NCI-H2196 (cell line): ENCODE measurements at regions not wholly inside any gene's neighbourhood (a gene's known extent, or its start where the extent isn't known, plus 50 kb on each side); places are given as distances from the start of the nearest gene placed in this dataset.

Source experiments
- DNase-seq: peaks from one replicate; lab custom pipeline; 2025; ENCODE audit not compliant: unreplicated experiment; lab: John Stamatoyannopoulos, UW

DNA sequence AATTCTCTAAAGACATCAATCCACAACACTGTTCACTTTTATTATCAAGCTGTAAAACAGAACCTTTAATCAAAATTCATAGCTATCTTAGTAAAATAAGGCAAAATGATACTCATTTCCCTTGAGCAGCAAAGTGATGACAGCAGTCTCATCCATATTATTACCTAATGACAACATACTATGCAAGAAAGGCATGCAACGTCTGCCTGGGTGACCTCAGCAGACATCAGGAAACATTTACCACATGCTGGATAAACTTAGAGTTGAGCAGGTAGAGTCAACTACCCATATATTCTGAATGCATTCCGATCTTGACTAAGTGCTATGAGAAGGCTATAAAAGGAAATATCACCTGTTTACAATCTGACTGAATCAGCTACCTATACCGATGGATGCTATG is 145.1 kb downstream of the SIPA1L2 start:
- DNase-seq: no peak

DNA sequence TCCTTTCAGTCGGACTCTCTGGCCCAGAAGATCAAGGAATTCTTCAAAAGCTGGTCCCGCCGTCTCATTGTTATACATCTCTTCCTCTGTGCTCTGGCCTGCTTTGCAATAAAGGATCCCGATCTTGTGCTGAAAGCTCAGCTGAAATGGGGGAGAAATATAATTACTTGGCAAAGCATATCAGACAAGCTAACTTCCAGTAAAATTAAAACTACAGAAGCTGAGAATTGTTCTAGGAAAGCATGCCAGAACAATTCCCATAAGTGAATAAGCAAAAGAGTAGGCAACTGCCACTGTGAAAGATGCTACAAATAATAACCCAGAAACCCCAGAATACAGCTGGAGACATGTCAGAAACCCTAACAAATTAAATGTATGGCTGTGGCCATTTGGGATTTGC is 146.1 kb downstream of the SIPA1L2 start:
- no peak for DNase-seq

DNA sequence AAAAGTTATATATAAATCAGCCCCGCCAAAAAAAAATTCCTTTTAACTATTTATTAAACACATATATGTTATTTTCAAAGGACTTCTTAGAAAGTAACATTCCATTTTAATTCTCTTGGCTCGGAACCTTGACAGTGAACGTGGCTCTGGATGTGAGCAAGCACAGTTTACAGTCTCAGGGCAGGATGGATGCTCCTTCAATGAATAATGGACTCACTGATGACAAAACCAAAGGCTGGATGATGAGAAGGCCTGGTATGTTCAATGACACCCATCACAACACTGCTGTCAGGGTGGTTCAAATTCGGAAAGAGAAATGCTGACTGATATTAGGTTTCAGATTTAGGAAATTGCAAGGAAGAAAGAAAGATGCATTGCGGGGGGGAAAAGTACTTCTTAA is 148.8 kb downstream of the SIPA1L2 start:
- DNase-seq: no peak

DNA sequence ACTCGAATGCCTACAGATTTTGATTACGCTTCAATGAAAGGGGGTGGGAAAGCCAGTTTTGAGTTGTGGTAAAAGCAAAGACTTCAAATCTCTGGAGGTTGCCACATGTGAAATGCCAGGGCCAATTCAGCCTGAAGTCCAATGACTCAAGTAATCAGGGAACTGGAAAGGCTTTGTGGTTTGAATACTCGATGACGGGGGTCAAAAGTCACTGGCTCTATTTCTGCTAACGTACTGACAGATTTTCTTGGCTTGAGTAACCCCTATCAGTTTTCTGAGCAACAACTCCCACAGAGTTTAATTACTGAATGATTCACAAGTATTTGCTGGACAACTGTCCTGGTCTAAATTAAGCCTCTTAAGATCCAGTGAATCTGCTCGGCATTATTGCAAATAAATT is 152.2 kb downstream of the SIPA1L2 start:
- peak; percentile 8 for DNase-seq

DNA sequence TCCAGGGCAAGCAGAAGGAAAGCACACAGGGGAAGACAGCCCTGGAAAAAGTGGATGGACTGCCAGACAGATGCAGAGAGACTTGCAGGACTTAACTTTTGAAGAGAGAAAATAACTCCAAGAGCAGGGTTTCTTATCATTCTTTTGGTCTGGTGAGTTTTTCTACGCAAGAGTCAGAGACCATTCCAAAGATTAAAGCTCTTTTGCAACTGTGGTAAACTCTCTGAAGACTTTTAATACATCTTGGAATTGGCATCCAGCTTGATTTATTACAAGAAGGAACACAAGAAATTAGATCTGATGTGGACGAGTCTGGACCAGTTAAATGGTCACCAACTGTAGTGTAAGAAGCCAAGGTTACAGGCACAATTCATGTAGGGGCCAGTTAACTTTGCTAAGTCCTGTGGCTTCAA is 153.4 kb downstream of the SIPA1L2 start:
- DNase-seq: no peak

DNA sequence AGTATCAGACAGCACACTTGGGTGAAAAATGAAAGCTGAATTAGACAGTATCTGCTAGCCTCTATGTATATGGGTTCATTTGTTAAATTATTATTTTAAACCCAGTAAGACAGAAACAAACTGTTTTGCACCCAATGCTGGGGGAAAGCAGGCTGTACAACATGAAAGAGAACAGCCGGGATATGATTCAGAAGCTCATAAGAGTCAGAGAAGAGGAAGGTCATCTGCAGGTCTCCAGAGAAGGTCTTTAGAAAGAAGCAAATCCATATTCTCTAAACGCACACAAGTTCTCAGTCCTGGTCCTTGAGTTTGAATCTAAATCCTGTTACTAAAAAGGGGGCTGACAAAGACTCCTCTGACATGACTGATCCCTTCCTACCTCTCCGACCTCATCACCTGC is 155.1 kb downstream of the SIPA1L2 start:
- DNase-seq: no peak

DNA sequence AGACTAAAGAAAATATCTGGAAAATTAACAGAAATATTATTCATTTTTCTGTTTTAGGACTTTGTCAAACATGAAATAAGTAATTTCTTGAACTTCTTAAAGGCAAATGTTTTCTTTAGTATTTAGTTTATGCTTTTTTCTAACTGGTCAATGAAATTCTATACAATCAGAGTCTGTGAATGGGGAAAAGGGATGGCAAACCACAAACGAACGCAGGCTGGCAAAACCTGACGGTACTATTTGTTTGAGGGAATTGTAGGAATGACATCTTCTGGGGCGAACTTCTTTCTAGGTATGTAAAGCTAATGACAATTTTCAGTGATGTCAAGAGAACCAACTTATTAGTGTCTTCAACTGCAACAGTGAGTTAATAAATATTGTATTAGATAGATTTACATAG is 156.0 kb downstream of the SIPA1L2 start:
- DNase-seq: no peak

DNA sequence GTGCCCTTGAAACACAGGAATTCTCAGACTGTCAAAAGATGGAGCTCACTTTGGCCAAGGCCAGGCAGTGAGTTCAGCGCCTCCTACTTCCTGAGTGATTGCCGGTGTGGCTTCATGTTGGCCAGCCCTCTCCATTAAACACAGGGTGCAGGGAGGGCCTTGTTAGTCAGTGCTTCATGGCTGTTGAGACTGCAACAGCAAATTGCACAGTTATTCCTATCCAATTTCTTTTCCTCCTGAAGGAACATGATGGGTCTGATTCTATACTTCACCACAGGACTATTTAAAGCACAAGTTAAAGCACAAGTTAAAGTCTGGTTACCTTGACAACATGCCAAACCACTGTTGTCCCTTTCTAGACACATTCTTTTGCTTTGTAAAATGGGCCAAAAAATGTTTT is 156.6 kb downstream of the SIPA1L2 start:
- DNase-seq: no peak

DNA sequence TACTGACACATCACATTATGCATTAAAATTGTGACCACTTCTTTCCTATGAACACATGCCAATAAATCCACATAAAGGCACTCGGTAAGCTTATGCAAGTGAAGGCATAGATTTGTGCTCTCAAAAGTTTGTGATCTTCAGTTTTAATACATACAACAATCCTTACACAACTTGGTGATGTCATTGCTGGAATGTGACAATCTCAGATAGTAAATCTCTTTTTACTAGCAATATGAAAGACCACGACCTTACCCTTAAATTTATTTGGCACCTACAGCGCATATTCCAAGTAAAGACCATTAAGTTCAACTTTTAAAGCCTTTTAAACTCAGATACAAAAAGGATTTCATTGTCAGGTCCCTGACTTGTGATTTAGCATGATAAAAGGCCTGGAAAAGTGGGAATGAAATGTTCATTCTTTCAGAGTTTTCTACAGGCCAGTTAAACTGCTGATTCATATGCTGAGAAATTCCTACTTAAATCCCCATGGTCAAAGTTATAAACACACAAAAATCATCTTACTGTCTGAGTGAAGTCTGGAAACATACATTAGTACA is 157.4 kb downstream of the SIPA1L2 start:
- DNase-seq: no peak

DNA sequence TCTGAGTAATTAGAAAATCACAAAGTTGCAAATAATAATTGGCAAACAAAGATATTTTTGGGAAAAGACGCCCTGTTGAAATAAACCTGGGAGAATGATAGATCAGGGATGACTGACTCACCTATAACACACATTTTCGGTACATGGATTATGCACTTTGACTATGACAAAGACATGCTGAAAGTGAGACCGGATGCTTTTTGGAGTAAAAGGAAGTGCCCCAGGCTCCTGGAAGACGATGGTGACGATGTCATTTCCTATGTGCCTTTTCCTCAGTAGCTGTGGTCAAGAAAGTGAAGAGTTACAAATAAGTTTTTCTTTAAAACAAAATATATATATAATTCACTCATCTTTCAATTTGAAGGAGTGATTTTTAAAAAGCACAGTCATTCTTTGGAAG is 158.7 kb downstream of the SIPA1L2 start:
- no peak for DNase-seq

DNA sequence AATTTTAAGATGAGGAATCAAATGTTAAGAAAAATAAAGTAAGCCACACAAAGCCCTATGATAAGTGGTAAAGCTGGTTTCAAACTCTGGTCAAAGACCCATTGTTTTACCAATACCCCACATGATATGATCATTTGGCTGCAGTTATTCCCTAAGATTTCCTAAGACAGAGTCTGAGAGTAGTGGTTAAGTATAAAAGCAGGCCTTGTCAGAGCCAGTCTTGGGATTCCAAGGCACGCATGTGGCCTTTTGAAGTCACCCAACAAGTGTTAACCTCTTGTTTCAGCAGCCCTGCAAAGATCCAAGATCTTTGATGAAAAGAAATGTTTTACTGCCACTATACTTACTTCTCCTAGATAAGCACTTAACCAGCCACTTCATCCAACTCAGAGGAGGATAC is 159.2 kb downstream of the SIPA1L2 start:
- DNase-seq: no peak

DNA sequence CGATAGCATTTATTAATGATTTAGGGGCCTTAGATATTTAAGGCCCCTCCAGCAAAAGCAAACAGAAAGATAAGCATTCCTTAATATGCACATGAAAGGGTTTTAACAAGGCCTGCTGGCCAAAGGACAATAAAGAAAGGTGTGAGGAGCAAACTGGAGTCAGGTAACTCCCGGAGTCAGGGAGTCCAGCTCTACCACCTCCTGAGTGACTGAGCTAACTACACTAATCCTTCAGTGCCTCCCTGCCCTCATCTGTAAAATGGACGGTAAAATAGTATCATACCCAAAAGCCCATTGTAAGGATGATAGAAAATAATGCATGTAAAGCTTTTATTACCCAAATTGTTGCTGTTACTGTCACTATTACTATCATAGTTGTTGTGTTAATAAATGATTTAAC is 161.7 kb downstream of the SIPA1L2 start:
- no peak for DNase-seq

DNA sequence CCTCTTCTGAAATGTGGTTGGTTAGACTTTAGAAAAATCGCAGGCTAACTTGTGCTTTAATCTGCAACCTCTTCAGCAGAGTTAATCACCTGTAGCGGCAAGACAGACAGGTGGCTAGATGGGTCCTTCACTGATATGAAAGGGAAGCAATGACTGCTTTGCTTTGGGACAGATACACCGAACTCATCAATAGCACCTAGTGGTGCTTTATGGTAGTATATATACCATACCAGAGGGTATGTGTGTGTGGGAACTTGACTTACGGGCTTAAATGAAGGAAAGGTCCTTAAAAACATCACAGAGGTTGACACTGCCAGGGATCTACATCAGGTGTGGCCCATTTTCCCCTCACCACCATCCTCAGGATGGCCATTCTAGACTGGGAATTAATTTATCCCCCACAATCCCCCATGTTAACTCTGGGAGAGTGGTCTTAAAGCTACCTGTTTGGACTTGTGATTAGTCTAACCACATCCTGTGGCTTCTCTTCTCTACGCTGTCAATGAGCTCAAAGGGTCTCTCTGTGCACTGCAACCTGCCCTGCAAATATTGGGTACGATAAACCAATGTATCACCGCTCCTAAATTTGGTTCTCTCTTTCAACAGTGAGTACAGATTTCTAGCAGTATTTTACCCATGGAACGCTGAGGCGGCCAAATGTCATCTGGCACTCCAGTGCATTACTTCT is 162.7 kb downstream of the SIPA1L2 start:
- no peak for DNase-seq

DNA sequence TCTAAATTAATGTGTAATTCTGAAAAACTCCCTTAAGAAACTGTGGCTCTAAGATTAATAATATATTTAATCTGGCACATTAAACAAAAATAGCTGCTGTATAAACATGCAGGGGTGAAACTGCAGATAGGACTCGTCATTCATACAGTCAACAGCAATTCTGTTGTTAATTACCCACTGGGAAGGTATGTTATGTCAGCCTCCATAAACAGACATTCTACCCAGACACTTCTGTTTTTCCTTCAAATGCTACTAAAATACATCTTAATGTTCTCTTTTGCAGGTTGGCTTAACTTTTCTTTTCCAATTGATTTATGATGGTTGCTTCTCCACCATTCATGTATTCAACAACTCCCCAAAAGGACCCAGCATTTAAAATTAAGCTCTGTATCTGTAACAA is 165.6 kb downstream of the SIPA1L2 start:
- DNase-seq: no peak

DNA sequence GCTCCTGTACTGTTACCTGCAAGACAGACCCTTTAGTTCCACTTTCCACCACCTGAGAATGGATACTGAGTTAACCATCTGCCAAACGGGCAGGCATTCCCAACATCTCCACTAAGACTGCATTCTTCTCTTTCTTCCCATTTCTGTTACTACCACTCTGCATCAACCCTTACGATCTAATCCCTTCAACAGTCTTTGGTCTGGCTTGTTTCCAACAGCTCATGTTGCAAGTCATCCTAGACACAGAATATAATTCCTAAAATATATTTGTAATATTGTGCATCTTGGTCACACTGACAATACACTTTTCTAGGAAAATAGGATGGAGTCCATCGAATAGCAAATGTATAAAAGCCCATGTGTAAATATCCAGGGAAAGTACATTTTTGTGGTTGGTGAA is 166.7 kb downstream of the SIPA1L2 start:
- DNase-seq: no peak

DNA sequence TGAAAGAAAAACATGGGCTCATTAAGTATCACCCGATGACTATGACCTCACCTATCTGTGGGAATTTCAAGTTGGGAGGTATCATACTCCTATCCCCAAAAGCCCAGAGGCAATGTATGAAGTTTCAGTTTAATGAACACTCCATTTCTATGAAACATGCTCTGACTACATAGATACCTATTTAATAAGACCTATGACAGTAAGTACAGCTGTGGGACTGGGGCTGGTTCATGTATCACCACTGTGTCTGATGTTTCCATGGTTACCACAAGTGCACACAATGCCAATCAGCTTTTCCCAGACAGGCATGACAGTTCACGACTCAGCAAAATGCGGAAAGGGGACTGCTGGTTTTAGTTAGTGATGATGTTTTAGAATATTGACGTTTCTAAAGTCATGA is 167.7 kb downstream of the SIPA1L2 start:
- DNase-seq: no peak

DNA sequence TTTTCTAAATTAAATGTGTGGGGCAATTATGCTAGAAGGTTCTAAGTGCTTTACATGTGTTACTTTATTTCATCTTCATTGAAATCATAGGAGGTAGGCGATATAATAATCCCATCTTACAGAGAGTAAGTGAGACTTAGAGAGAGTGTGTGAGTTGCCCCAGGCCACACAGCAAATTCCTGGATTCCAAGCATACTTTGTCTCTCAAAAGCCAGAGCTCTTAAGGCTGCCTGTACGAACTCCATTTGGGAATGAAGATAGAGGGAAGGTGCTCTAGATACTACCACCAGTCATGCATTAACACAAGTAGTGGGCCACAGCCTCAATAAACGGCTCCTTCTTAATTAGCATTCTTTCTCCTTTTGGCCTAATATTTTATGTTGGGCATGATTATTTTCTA is 170.1 kb downstream of the SIPA1L2 start:
- DNase-seq: no peak

DNA sequence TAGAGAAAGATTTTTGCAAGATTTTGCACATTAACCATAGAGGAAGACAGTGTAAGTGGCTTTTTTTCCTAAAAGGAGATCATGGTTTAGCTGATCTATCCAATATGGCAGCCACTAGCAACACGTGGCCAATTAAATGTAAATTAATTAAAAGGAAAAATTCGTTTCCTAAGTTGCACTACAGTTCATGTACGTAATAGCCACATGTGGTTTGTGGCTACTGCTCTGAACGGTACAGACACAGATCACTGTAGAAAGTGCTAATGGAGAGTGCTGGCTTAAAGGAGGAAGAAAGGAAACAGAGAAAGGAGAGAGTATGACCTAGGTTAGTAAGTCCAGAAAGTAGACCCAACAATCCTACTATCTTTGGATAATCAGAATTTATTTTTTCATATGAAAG is 170.8 kb downstream of the SIPA1L2 start:
- no peak for DNase-seq

DNA sequence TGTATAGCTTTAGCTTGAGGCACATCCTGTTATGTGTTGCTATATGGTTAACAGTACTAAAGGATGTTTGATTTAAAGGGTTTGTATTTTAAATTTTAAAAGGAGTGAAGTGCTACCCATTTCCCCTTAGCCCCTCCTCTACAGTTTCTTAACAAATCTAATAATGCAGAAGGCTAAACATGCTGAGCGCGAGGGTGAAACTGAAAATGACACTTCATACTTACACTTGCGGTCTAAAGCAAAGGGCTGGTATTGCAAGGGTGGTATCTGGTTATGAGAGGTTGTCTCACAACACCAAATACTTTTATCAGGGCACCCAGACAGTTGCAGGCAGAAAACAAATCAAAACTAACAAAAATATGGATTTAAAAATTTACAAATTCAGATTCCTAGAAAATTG is 172.3 kb downstream of the SIPA1L2 start:
- DNase-seq: no peak

DNA sequence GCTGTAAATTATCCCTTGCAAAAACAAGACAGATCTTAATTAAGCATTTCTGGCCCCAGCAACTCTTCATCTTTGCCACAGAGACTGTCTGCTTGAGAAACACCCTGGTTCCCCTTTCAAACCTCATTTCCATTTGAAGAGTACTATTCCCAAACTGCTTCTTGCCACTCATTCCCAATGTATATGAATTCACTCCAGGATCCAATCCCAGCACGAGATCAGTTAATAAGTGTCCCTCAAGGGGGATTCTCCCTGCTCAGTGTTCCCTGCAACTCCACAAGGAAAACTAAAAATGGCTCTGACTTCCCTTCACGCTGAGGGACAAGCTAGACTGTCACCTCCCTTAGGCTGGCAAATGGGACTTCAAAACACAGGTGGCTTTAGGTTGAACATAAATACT is 173.2 kb downstream of the SIPA1L2 start:
- no peak for DNase-seq

DNA sequence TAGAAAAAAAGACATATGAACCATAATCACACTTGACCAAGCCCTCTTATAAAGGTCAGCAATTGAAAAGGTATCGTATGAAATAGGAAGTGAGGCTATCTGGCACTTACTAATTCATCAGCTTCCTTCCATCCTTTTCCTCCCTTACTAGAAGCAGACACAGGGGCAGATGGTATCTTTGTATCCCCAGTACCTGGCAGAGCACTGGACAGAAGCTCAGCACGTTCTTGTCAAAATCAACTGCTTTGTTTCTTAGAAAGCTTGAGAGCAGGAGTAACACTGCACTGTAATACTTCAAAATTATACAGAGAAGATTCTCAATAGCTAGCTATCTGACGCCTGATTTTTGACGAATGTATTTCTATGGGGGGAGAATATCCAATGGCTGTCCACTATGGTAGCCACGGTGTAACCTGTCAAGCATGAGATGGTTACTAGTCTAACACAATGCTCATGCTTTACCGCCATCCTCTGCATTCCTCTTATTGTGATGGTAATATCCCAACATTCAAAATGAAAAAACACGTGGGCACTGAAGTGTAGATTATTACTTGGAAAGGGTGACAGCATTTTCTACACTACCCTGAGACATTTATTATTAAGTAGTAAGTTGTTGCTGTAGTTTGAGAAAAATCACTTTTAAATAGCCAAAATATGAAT is 175.6 kb downstream of the SIPA1L2 start:
- DNase-seq: no peak

DNA sequence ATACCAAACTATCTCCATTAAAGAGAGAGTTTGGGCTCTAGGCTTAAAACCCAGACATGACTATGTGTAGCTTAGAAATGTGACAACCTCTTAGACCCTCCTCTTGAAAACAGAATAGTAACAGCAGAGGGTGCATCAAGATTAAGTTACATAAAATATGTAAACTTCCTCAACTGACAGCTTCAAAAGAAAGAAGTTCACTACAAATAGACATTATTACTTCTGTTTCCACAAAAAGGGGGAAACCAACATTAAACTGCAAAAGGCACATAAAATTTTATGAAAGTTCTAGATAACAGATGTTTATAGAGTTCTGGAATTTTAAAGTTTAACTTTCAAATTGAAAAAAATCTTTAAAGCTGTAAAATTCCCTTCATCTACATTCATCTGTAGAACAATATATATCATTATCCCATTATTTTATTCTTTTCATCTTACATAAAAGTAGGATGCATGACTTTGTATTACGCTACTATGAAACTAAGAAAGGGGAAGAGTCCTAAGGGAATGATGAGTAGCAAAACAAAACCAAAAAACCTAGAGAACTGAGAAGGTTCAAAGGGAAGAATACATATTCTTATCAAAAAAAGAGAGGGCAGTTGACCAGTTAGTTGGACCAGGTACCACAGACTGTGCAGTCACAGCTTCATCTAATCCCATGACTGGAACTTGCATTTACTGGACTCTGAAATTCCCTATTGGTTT is 177.0 kb downstream of the SIPA1L2 start:
- DNase-seq: no peak
